H9 (cell line): ENCODE measurements at regions not wholly inside any gene's neighbourhood (a gene's known extent, or its start where the extent isn't known, plus 50 kb on each side); places are given as distances from the start of the nearest gene placed in this dataset.

Experiments
- DNase-seq: peaks from one replicate; pipeline ENCODE4 v3.0.0-alpha.2; 2017
- H2AFZ ChIP-seq: one replicate; pipeline ENCODE4 v1.6.1; 2013; ENCODE audit warnings: mild to moderate bottlenecking, low read length, control low read depth, moderate library complexity
- H2AK5ac ChIP-seq: 2 replicates; pipeline ENCODE4 v1.6.1; 2013; ENCODE audit warnings: low read length, control low read depth, mixed read lengths; ENCODE audit not compliant: insufficient read length
- H2BK120ac ChIP-seq: one replicate; pipeline ENCODE4 v1.6.1; 2013; ENCODE audit warnings: low read depth, mild to moderate bottlenecking, low read length, control low read depth, inconsistent platforms; ENCODE audit not compliant: poor library complexity, severe bottlenecking
- H2BK12ac ChIP-seq: 2 replicates; pipeline ENCODE4 v1.6.1; 2013; ENCODE audit warnings: low read length, control low read depth, mixed read lengths, low read depth; ENCODE audit not compliant: insufficient read length
- H2BK15ac ChIP-seq: 2 replicates; pipeline ENCODE4 v1.6.1; 2013; ENCODE audit warnings: low read depth, low read length, control low read depth
- H2BK20ac ChIP-seq: one replicate; pipeline ENCODE4 v1.6.1; 2013; ENCODE audit warnings: low read depth, mild to moderate bottlenecking, low read length, control low read depth, inconsistent platforms; ENCODE audit not compliant: poor library complexity, severe bottlenecking
- H2BK5ac ChIP-seq: 2 replicates; pipeline ENCODE4 v1.6.1; 2013; ENCODE audit warnings: low read length, control low read depth, mixed read lengths; ENCODE audit not compliant: insufficient read length
- H3K14ac ChIP-seq: 2 replicates; pipeline ENCODE4 v1.6.1; 2013; ENCODE audit warnings: low read length, control low read depth; ENCODE audit not compliant: insufficient read depth
- H3K18ac ChIP-seq: 2 replicates; pipeline ENCODE4 v1.6.1; 2013; ENCODE audit warnings: low read depth, mild to moderate bottlenecking, mixed read lengths, low read length, control low read depth; ENCODE audit not compliant: insufficient read length
- H3K23ac ChIP-seq: 2 replicates; pipeline ENCODE4 v1.6.1; 2013; ENCODE audit warnings: low read length, control low read depth, mixed read lengths, low read depth; ENCODE audit not compliant: insufficient read length
- H3K23me2 ChIP-seq: 2 replicates; pipeline ENCODE4 v1.6.1; 2013; ENCODE audit warnings: low read depth, mild to moderate bottlenecking, mixed read lengths, low read length, control low read depth; ENCODE audit not compliant: insufficient read length, poor library complexity, severe bottlenecking
- H3K27ac ChIP-seq: 2 replicates; pipeline ENCODE4 v1.5.1; 2013; ENCODE audit warnings: low read length, control low read depth, mixed read lengths, low read depth; ENCODE audit not compliant: insufficient read length
- H3K27me3 ChIP-seq: 2 replicates; pipeline ENCODE4 v1.6.1; 2013; ENCODE audit warnings: low read length, control low read depth, inconsistent platforms; ENCODE audit not compliant: insufficient read depth
- H3K4ac ChIP-seq: 2 replicates; pipeline ENCODE4 v1.6.1; 2013; ENCODE audit warnings: low read depth, mild to moderate bottlenecking, control low read depth, inconsistent platforms, low read length, moderate library complexity
- H3K4me1 ChIP-seq: 2 replicates; pipeline ENCODE4 v1.6.1; 2013; ENCODE audit warnings: low read length, control low read depth, inconsistent platforms; ENCODE audit not compliant: insufficient read depth
- H3K4me2 ChIP-seq: 2 replicates; pipeline ENCODE4 v1.6.1; 2013; ENCODE audit warnings: low read length, control low read depth, mixed read lengths; ENCODE audit not compliant: insufficient read length, insufficient read depth
- H3K56ac ChIP-seq: 2 replicates; pipeline ENCODE4 v1.6.1; 2013; ENCODE audit warnings: low read depth, mild to moderate bottlenecking, mixed read lengths, low read length, control low read depth; ENCODE audit not compliant: insufficient read length
- H3K79me1 ChIP-seq: 2 replicates; pipeline ENCODE4 v1.6.1; 2013; ENCODE audit warnings: low read depth, mild to moderate bottlenecking, moderate library complexity, low read length, control low read depth, inconsistent platforms; ENCODE audit not compliant: insufficient read depth, poor library complexity, severe bottlenecking
- H3K79me2 ChIP-seq: 2 replicates; pipeline ENCODE4 v1.6.1; 2013; ENCODE audit warnings: low read length, control low read depth, inconsistent platforms; ENCODE audit not compliant: insufficient read depth
- H3K9ac ChIP-seq: 2 replicates; pipeline ENCODE4 v1.6.1; 2013; ENCODE audit warnings: low read length, control low read depth, mixed read lengths; ENCODE audit not compliant: insufficient read length; ENCODE audit errors: extremely low read depth
- H3K9me3 ChIP-seq: one replicate; pipeline ENCODE4 v1.6.1; 2013; ENCODE audit warnings: low read depth, low read length, inconsistent platforms; ENCODE audit not compliant: control insufficient read depth
- H3T11ph ChIP-seq: one replicate; pipeline ENCODE4 v1.6.1; 2013; ENCODE audit warnings: mild to moderate bottlenecking, low read length, control low read depth, inconsistent platforms
- H4K20me1 ChIP-seq: one replicate; pipeline ENCODE4 v1.6.1; 2013; ENCODE audit not compliant: control insufficient read depth, insufficient read length, insufficient read depth
- H4K5ac ChIP-seq: 2 replicates; pipeline ENCODE4 v1.6.1; 2013; ENCODE audit warnings: low read depth, mild to moderate bottlenecking, mixed read lengths, low read length, control low read depth; ENCODE audit not compliant: insufficient read length
- H4K8ac ChIP-seq: replicated peaks from 2 replicates; pipeline ENCODE4 v1.6.1; 2013; ENCODE audit warnings: low read length, control low read depth, mixed read lengths, low read depth; ENCODE audit not compliant: insufficient read length
- H4K91ac ChIP-seq: 2 replicates; pipeline ENCODE4 v1.6.1; 2013; ENCODE audit warnings: low read depth, mild to moderate bottlenecking, moderate library complexity, mixed read lengths, low read length, control low read depth; ENCODE audit not compliant: insufficient read length
- H3K27ac Mint-ChIP-seq, 3 experiments: 2 replicates in 2 of 3; 3 replicates in 1 of 3; pipeline ENCODE4 v1.8.0; 2020 to 2021; ENCODE audit warnings: mixed read lengths in 3 of 3, mild to moderate bottlenecking in 1 of 3, moderate library complexity in 1 of 3
- H3K27me3 Mint-ChIP-seq: 2 replicates; pipeline ENCODE4 v1.8.0; 2021; ENCODE audit warnings: low read depth, mild to moderate bottlenecking, moderate library complexity, mixed read lengths
- H3K36me3 Mint-ChIP-seq, 3 experiments: 2 replicates in 2 of 3; 3 replicates in 1 of 3; pipeline ENCODE4 v1.8.0; 2020 to 2021; ENCODE audit warnings: low read depth in 3 of 3, mixed read lengths in 3 of 3; ENCODE audit not compliant: insufficient read depth in 1 of 3
- H3K4me1 Mint-ChIP-seq, 2 experiments: 2 replicates each; pipeline ENCODE4 v1.8.0; 2020; ENCODE audit warnings: mixed read lengths in 2 of 2
- H3K4me3 Mint-ChIP-seq, 2 experiments: 2 replicates in 1 of 2; 3 replicates in 1 of 2; pipeline ENCODE4 v1.8.0; 2020 to 2021; ENCODE audit warnings: mild to moderate bottlenecking in 2 of 2, mixed read lengths in 2 of 2, moderate library complexity in 1 of 2
- H3K9me3 Mint-ChIP-seq, 2 experiments: 2 replicates in 1 of 2; 3 replicates in 1 of 2; pipeline ENCODE4 v1.8.0; 2020; ENCODE audit warnings: mild to moderate bottlenecking in 2 of 2, mixed read lengths in 2 of 2, moderate library complexity in 1 of 2
- CTCF ChIP-seq: fragments of 200-600 bp; sonication (generic); conservative IDR thresholded peaks from 3 replicates; pipeline ENCODE4 v1.8.0; 2021; ENCODE audit warnings: antibody characterized with exemption, mild to moderate bottlenecking
- WGBS: extraction: QIAGEN DNeasy Blood & Tissue Kit; methylation state at CpG from one replicate; pipeline ENCODE4 v1.1.7; 2013; ENCODE audit warnings: missing lambda C conversion rate, low lambda C conversion rate, mixed read lengths; ENCODE audit not compliant: insufficient read length; ENCODE audit errors: extremely low coverage; 5-methylcytosine and 5-hydroxymethylcytosine counted together

- Mint-ChIP-seq H3K4me1 (peaks cover 42 to 43% of the 10 kb centered on the region in 2 experiments), H3K27me3 (no peaks in the 10 kb centered on the region), H3K4me3 (peak overlapping the region in 1 of 2 experiments; percentile 53; a peak in 3 of 5 replicates), H3K36me3 (peaks cover 0 to 20% (median 3%) of the 10 kb centered on the region in 3 experiments; a peak in 3 of 7 replicates), H3K9me3 (peaks cover 0 to 3% of the 10 kb centered on the region in 2 experiments; a peak in 2 of 5 replicates), H3K27ac (peak overlapping the region; percentile 69 to 95 (median 76); a peak in 6 of 7 replicates)
- no peaks in the 10 kb centered on the region for H3K23me2 ChIP-seq
- H2AK5ac ChIP-seq, result no peak overlapping the region
- DNase-seq, result no peak
- no peaks in the 10 kb centered on the region for H4K20me1 ChIP-seq
- WGBS, result no CpG with 5 or more reads among the region's 4 CpGs
- no peak overlapping the region for H4K5ac ChIP-seq
- H3K9ac ChIP-seq, result no peak overlapping the region
- no peak overlapping the region for H2BK120ac ChIP-seq
- no peak overlapping the region for H3K14ac ChIP-seq
- peaks cover 12% of the 10 kb centered on the region for H3K4me1 ChIP-seq
- no peaks in the 10 kb centered on the region for H3K79me2 ChIP-seq
- H3K23ac ChIP-seq, result no peak overlapping the region
- H3K79me1 ChIP-seq, result no peaks in the 10 kb centered on the region
- no peak overlapping the region for H3T11ph ChIP-seq
- H3K18ac ChIP-seq, result no peak overlapping the region
- no peak overlapping the region for H2BK15ac ChIP-seq
- H3K4me2 ChIP-seq, result no peak overlapping the region
- no peaks in the 10 kb centered on the region for H3K27me3 ChIP-seq
- no peaks in the 10 kb centered on the region for H3K9me3 ChIP-seq
- no peak overlapping the region for H3K4ac ChIP-seq
- no peak for TF ChIP-seq CTCF
- H3K56ac ChIP-seq, result no peak overlapping the region
- H3K27ac ChIP-seq, result no peak overlapping the region
- H2BK5ac ChIP-seq, result no peak overlapping the region
- no peak overlapping the region for H2BK20ac ChIP-seq
- H4K8ac ChIP-seq, result no peak overlapping the region
- no peak overlapping the region for H4K91ac ChIP-seq
- no peak overlapping the region for H2AFZ ChIP-seq
- H2BK12ac ChIP-seq, result no peak overlapping the region
Observed at GRCh38 chr2:63668466-63668865, 79.7 kb downstream of the MDH1 start.
